NAMALWA (cell line): ENCODE measurements at regions not wholly inside any gene's neighbourhood (a gene's known extent, or its start where the extent isn't known, plus 50 kb on each side); places are given as distances from the start of the nearest gene placed in this dataset.
A peak's percentile ranks its signal among the peaks of the same experiment; 100 is the strongest.
"Not testable (repeated sequence)": the region's sequence is repeated elsewhere in the genome, so short reads cannot be mapped to it uniquely, and the experiment has no call there.

Source experiments
- DNase-seq: peaks from one replicate; pipeline ENCODE4 v3.0.0-alpha.2; 2015; ENCODE audit warnings: low spot score

GRCh38 chr12:76180401-76181277 lies 96.2 kb upstream of the NAP1L1 start:
- DNase-seq = no peak

- DNase-seq = no peak
Observed at GRCh38 chr12:76178452-76178851, 94.0 kb upstream of the NAP1L1 start.

GRCh38 chr12:76177821-76178220 lies 93.3 kb upstream of the NAP1L1 start:
- DNase-seq = no peak

DNA sequence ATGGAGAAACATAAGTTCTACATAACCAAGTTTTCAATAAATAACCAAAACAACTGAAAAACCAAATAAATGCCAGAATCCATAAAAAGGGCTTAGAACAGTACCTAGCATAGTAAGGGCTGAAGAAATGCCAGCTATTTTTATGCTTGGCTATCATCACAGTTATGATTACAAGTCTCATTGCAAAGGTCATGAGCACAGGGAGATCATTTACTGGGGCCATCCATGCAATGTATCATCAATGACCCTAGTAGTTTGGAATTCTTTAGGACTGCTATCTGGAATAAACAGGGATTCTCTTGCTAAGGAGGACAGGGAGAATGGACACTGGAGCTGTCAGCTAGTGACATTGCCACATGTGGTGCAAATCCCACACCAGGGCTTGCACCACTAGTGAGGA lies 92.5 kb upstream of the NAP1L1 start:
- DNase-seq = no peak

GRCh38 chr12:76175946-76176345 lies 91.5 kb upstream of the NAP1L1 start:
- not testable (repeated sequence) for DNase-seq

- no peak for DNase-seq
Observed at GRCh38 chr12:76173756-76174155, 89.3 kb upstream of the NAP1L1 start.

DNA sequence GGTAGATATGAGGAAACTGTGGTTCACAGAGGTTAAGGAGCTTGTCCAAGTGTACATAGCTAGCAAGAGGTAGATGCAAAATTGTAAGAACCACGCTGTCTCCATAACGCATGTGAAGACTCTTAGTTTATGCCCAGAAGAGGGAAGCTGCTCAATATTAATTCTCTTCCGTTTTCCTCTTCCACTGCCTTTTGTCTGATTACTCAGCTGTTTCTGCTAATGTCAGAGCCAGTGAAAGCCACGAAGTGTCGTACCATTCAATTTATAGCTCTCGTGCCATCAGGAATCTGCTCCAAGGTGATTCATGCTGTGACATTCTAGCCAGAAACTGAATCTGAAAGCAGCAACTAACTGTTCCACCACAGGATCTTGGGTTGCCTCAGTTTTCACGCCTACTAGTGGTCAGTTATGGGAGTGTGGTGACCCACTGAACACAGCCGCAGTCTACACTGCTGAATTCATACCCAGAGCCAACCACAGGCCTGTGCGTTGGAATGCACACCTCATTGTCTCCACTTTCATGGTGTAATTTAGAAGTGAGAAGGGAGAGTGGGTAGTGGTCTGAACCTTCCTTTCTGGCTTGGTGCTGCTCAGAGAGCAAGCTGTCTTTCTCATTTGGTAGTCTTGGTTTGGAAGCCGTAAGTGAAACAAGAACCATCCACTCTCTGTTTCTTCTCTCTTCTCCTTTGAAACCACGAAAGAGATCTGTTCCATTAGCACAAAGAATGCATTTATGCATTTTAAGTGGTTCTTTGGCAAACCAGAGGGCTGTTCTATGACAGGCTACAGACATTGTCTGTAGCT lies 74.2 kb upstream of the NAP1L1 start:
- DNase-seq = peak; percentile 87

DNA sequence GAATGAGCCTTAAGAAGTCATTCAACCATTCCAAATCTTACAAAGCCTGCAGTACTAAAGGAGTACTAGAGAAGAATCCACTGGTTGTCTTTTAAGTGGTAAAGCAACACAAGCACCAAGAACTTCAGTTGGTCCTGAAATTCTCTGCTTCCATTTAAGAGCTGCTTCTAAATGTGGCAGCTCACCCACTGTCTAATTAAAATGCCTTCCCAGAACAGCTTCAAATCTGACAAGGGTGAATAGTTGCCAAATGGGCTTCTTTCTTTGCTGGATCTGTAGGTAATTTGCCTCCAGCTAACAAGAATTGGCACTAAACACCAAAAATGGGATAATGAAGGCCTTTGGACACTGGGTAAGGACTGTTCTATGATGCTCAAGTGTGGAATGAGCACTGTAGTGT lies 72.2 kb upstream of the NAP1L1 start:
- no peak for DNase-seq

DNA sequence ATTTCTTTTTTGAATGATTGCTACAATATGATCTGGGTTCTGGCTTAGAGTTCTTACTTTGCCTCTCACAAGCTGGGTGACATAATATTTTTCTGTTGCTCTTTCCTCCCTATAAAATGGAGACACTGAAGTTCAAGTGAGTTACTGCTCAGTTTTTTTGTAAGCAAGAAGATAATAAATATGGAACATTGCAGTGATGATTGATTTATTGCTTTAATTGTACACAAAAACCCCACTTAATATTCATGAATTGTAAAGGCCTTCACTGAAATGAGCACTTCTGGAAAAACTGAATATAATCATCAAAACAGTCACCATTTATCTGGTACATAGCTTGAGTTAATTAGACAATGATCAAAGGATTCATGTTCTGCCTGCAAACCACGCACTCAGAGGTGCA lies 71.8 kb upstream of the NAP1L1 start:
- no peak for DNase-seq

- no peak for DNase-seq
Observed at GRCh38 chr12:76155157-76155670, 70.7 kb upstream of the NAP1L1 start.

GRCh38 chr12:76153616-76154015 lies 69.1 kb upstream of the NAP1L1 start:
- DNase-seq = no peak

- DNase-seq = no peak
Observed at GRCh38 chr12:76152181-76152807, 67.8 kb upstream of the NAP1L1 start.

- DNase-seq = no peak
Observed at GRCh38 chr12:76144245-76144549, 59.7 kb upstream of the NAP1L1 start.

DNA sequence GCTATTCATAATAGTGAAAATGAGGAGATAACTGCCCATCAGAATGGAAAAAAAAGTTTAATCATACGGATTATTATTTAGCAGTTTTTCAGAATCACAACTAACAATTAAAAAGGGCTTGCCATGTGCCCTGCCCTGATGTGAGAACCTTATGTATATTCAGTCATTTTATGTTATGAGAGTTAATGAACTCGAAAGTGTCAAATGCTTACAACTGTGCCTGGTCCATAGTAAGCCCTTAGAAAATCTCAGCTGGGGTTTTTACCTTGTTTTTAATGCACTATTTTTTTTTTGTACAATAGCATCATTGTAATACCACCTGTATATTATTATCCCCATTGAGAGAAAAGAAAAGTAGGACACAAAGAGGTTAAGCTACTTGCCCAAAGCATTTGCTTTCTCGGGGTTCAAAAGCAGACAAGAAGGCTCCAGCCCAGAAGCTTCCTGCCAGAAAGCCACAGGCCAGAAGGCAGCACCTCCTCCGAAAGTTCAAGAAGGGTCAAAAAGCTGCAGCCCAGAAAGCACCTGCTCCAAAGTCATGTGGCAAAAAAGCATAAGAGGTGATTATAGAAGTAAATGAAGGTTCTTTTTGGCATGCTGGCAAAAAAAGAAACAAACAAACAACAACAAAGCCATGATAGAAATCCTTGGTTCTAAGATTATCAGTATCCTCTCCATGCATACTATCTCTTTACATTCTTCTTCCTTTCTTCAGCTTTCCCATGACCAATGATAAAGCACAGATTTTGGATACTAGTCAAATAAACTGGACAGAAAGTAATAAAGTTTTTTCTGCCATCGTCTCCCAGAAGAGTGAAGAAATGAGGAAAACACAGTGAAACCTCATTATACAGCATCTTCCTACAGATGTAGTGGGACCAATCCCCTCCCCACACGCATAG lies 59.1 kb upstream of the NAP1L1 start:
- no peak for DNase-seq

DNA sequence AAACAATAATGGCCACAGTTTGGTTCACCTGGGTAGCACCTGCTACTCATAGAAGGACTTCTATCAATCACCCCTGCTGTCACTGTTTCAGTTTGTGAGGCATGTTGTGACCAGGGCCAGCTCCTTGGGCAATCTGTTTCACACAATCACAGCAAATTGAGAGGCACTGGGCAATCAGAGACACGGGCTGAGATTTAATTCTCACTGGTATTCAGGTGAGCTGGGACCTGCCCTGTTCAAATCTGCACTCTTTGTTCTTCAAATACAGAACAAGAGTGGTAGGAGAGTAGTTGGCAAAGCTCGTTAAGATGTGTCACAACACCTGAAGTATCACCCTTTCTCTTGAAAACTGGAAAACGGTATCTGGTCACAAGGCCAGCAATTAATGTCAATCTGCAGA lies 57.8 kb upstream of the NAP1L1 start:
- DNase-seq = no peak

DNA sequence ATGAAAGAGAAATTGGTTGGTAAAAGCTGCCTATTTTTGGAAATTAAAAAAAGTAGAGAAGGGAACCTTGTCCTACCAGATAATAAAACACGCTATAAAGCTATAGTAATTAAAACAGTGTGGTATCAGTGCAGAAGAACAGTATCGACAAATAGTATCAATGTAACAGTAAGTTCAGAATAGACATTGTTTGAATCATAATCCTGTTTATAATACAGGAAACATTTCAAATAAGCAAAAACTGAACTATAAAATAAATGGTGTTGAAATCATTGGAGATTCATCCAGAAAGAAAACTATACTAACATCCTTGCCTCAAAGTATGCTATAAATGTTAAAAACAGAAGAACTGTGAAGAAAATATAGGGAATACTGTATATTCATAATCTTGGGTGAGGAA lies 54.2 kb upstream of the NAP1L1 start:
- no peak for DNase-seq

GRCh38 chr12:76137606-76138005 lies 53.1 kb upstream of the NAP1L1 start:
- no peak for DNase-seq

- DNase-seq = no peak
Observed at GRCh38 chr12:76135456-76135855, 51.0 kb upstream of the NAP1L1 start.
